ENCODE measurements at regions not wholly inside any gene's neighbourhood (a gene's known extent, or its start where the extent isn't known, plus 50 kb on each side); places are given as distances from the start of the nearest gene placed in this dataset.

DNA sequence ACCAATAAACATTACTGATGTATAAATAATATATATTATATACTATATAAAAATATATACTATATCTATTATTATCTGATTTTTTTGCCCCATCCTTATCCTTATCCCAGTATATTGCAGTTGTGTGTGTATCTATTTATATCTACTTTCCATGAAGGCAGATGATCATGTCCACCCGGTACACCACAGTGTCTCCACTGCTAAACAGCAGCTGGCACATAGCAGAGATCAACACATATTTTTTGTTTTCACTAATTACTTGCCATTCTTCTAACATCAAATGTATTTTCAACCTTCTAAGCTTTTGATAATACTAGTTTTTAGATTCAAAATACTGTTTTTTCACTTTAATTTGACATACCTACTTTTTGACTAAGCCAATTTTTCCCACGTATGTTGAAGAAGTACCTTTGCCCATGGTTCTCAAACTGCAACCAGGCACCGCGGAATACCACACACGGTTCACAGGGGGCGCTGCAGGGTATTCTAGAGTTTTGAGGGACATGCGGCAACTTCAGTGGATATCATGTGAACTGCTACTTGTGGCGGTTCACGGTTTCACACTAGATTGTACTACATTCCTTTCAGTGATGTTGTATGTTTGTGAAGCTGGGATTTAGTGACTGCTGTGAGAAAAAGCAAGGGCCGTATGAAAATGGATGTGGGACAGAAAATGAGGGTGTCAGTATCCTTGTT lies 182.5 kb upstream of the NPY2R start:
- Histone ChIP-seq H3K36me3 (ENCODE audit: low read depth) (no peaks in the 10 kb centered on the region), H3K79me2 (ENCODE audit: insufficient read depth) (no peaks in the 10 kb centered on the region), H2AFZ (no peak overlapping the region), H4K20me1 (ENCODE audit: insufficient read depth) (no peaks in the 10 kb centered on the region), H3K9me2 (ENCODE audit: insufficient read depth) (no peaks in the 10 kb centered on the region), H3K4me1 (ENCODE audit: insufficient read depth) (no peaks in the 10 kb centered on the region), H3K4me3 (no peak overlapping the region), H3K27me3 (replicated peaks; ENCODE audit: insufficient read depth) (no peaks in the 10 kb centered on the region), H3K4me2 (ENCODE audit: unreplicated experiment) (no peak overlapping the region), H3F3A (ENCODE audit: insufficient read depth) (no peaks in the 10 kb centered on the region), H3K9me3 (ENCODE audit: low read depth) (no peaks in the 10 kb centered on the region), H3K9ac (no peak overlapping the region), H3K27ac (no peak overlapping the region)
- DNase-seq = peak; percentile 51
- WGBS, 2 experiments (ENCODE audit: low coverage in 1 of 2, low lambda C conversion rate in 2 of 2, missing lambda C conversion rate in 2 of 2) = 19 to 24% methylated on average over 10 of the region's 10 CpGs
- TF ChIP-seq EZH2phosphoT487 (IDR thresholded peaks at IDR 0.05; ENCODE audit: insufficient read depth, low read depth) (no peak), EZH2 (IDR thresholded peaks at IDR 0.05; ENCODE audit: insufficient read depth, poor library complexity, severe bottlenecking) (no peak)
- in situ Hi-C loops (cut with MboI) = no loop called here

DNA sequence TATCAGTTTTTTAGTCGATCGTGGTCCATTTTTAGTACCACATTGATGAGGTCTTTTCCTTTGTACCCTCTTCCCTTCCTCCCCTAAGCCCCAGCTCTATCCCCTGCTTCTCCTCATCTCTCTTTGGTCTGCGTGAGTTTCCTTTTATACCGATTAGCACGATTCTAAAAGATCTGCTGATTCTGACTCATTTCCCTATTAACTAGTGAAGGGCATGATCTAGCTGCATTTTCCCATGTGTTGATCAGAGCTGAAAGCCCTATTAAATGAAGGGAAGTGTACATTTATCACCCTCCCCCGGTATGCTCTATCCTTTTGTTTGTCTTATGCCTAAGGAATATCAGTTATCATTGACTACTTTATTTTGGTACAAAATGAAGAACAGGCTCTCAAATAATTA lies 181.7 kb upstream of the NPY2R start:
- H4K20me1 ChIP-seq (ENCODE audit: insufficient read depth) = no peaks in the 10 kb centered on the region
- TF ChIP-seq EZH2phosphoT487 (IDR thresholded peaks at IDR 0.05; ENCODE audit: insufficient read depth, low read depth) = no peak
- TF ChIP-seq EZH2 (IDR thresholded peaks at IDR 0.05; ENCODE audit: insufficient read depth, poor library complexity, severe bottlenecking) = no peak
- no peaks in the 10 kb centered on the region for H3K36me3 ChIP-seq (ENCODE audit: low read depth)
- H3K4me2 ChIP-seq (ENCODE audit: unreplicated experiment) = no peak overlapping the region
- H3K79me2 ChIP-seq (ENCODE audit: insufficient read depth) = no peaks in the 10 kb centered on the region
- no peak overlapping the region for H3K27ac ChIP-seq
- in situ Hi-C loops (cut with MboI) = no loop called here
- H3K4me1 ChIP-seq (ENCODE audit: insufficient read depth) = no peaks in the 10 kb centered on the region
- no peaks in the 10 kb centered on the region for H3K9me3 ChIP-seq (ENCODE audit: low read depth)
- no peak overlapping the region for H3K9ac ChIP-seq
- whole genome bisulfite sequencing, 2 experiments (ENCODE audit: low coverage in 1 of 2, low lambda C conversion rate in 2 of 2, missing lambda C conversion rate in 2 of 2) = 21 to 28% methylated on average over 6 of the region's 6 CpGs
- no peak overlapping the region for H3K4me3 ChIP-seq
- DNase-seq = peak; percentile 18
- no peaks in the 10 kb centered on the region for H3K9me2 ChIP-seq (ENCODE audit: insufficient read depth)
- H3F3A ChIP-seq (ENCODE audit: insufficient read depth) = no peaks in the 10 kb centered on the region
- H3K27me3 ChIP-seq (replicated peaks; ENCODE audit: insufficient read depth) = no peaks in the 10 kb centered on the region
- H2AFZ ChIP-seq = no peak overlapping the region

DNA sequence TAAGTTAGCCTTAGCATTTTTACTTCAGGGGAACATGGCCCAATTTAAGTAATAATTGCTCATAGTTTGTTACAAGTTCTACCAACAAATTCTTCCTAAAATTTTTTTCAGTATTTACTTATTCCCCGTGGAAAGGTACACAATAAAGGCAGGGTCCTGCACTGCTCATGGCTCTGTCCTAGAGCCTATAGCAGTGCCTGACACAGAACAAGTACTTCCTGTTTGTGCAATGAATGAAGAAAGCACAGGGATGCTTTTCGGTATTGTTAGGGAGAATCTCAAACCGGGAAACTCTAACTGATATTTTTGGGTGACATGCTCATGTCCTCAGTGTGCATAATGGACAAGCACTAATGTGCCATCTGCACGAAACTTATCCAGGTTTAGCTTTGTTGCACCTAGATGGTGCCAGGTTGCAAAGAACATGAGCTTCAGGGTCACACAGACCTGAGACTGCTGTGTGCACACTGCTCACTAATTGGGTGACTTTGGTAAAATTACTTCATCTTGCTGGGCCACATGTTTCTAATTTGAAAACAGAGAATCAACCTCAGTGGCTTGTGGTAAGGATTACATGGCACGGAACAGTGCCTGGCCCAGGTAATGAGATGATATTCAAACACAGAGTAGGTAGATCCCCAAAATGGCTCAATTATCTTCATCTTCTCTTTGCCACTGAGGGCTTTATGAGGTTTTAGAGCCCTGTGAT lies 175.8 kb upstream of the NPY2R start:
- 30 to 32% methylated on average over 5 of the region's 5 CpGs for WGBS, 2 experiments (ENCODE audit: low coverage in 1 of 2, low lambda C conversion rate in 2 of 2, missing lambda C conversion rate in 2 of 2)
- no peaks in the 10 kb centered on the region for H3K36me3 ChIP-seq (ENCODE audit: low read depth)
- H3K9me3 ChIP-seq (ENCODE audit: low read depth) = no peaks in the 10 kb centered on the region
- no peaks in the 10 kb centered on the region for H3F3A ChIP-seq (ENCODE audit: insufficient read depth)
- no peak overlapping the region for H3K4me3 ChIP-seq
- DNase-seq = no peak
- H3K27ac ChIP-seq = no peak overlapping the region
- H3K4me2 ChIP-seq (ENCODE audit: unreplicated experiment) = no peak overlapping the region
- no peaks in the 10 kb centered on the region for H3K4me1 ChIP-seq (ENCODE audit: insufficient read depth)
- H3K79me2 ChIP-seq (ENCODE audit: insufficient read depth) = no peaks in the 10 kb centered on the region
- H3K9ac ChIP-seq = no peak overlapping the region
- H3K27me3 ChIP-seq (replicated peaks; ENCODE audit: insufficient read depth) = no peaks in the 10 kb centered on the region
- H4K20me1 ChIP-seq (ENCODE audit: insufficient read depth) = no peaks in the 10 kb centered on the region
- in situ Hi-C loops (cut with MboI) = no loop called here
- no peak overlapping the region for H2AFZ ChIP-seq
- no peak for TF ChIP-seq EZH2phosphoT487 (IDR thresholded peaks at IDR 0.05; ENCODE audit: insufficient read depth, low read depth)
- TF ChIP-seq EZH2 (IDR thresholded peaks at IDR 0.05; ENCODE audit: insufficient read depth, poor library complexity, severe bottlenecking) = no peak
- H3K9me2 ChIP-seq (ENCODE audit: insufficient read depth) = no peaks in the 10 kb centered on the region

DNA sequence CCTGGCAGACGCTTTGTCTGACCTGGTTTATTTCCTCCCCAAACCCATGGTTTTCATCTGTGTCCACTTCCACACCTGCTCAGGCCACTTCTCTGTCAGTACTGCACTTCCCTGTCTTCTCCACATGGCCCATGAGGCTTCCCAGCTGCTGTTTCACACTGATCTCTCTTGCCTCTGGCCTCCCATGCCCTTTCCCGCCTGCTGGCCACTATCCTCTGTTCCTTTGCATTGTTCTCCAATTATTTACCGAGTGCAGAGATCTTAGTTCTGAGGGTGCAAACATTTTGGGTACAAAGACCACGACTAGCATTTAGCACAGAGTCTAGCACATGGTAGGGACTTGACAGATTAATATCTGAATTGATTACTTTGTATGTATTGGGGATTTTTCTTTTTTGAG lies 174.8 kb upstream of the NPY2R start:
- WGBS, 2 experiments (ENCODE audit: low coverage in 1 of 2, low lambda C conversion rate in 2 of 2, missing lambda C conversion rate in 2 of 2) = 4 to 8% methylated on average over 4 of the region's 4 CpGs

More for the DNA sequence above, 174.8 kb upstream of the NPY2R start:
- Histone ChIP-seq H3K27ac (no peak overlapping the region), H3K9me2 (ENCODE audit: insufficient read depth) (no peaks in the 10 kb centered on the region), H3K36me3 (ENCODE audit: low read depth) (no peaks in the 10 kb centered on the region), H3K9ac (no peak overlapping the region), H3K4me2 (ENCODE audit: unreplicated experiment) (no peak overlapping the region), H3K27me3 (replicated peaks; ENCODE audit: insufficient read depth) (no peaks in the 10 kb centered on the region), H3K4me3 (no peak overlapping the region), H4K20me1 (ENCODE audit: insufficient read depth) (no peaks in the 10 kb centered on the region), H2AFZ (no peak overlapping the region), H3K79me2 (ENCODE audit: insufficient read depth) (no peaks in the 10 kb centered on the region), H3F3A (ENCODE audit: insufficient read depth) (no peaks in the 10 kb centered on the region), H3K9me3 (ENCODE audit: low read depth) (no peaks in the 10 kb centered on the region), H3K4me1 (ENCODE audit: insufficient read depth) (no peaks in the 10 kb centered on the region)
- in situ Hi-C loops (cut with MboI) = no loop called here
- no peak for DNase-seq
- TF ChIP-seq EZH2 (IDR thresholded peaks at IDR 0.05; ENCODE audit: insufficient read depth, poor library complexity, severe bottlenecking) (no peak), EZH2phosphoT487 (IDR thresholded peaks at IDR 0.05; ENCODE audit: insufficient read depth, low read depth) (no peak)
